ENCODE measurements at regions not wholly inside any gene's neighbourhood (a gene's known extent, or its start where the extent isn't known, plus 50 kb on each side); places are given as distances from the start of the nearest gene placed in this dataset.
"Not testable (repeated sequence)": the region's sequence is repeated elsewhere in the genome, so short reads cannot be mapped to it uniquely, and the experiment has no call there.

- DNase-seq (ENCODE audit: low read depth): no peak
- no peaks in the 10 kb centered on the region for H3K36me3 ChIP-seq (ENCODE audit: control insufficient read depth, insufficient read depth, low read length)
- no peak overlapping the region for H3K4me3 ChIP-seq (ENCODE audit: low read depth, low read length)
- POLR2A ChIA-PET: no interaction called here
- no peak for TF ChIP-seq CTCF (IDR thresholded peaks at IDR 0.05; ENCODE audit: insufficient read depth, low read depth, low read length)
- CTCF ChIA-PET: interaction anchor here (1.1 kb wide), 1 partner anchor 14 kb away, joined by 3 read pairs; no protein-coding TSS in a partner anchor
- H3K27me3 ChIP-seq (ENCODE audit: control insufficient read depth, insufficient read depth, low read length): no peaks in the 10 kb centered on the region
Measured at GRCh38 chr16:51523400-51523799, 372.3 kb upstream of the SALL1 start.

- ChIA-PET POLR2A (no interaction called here), CTCF (no interaction called here)
- H3K4me3 ChIP-seq (ENCODE audit: low read depth, low read length): no peak overlapping the region
- TF ChIP-seq CTCF (IDR thresholded peaks at IDR 0.05; ENCODE audit: insufficient read depth, low read depth, low read length): no peak
- no peaks in the 10 kb centered on the region for H3K27me3 ChIP-seq (ENCODE audit: control insufficient read depth, insufficient read depth, low read length)
- H3K36me3 ChIP-seq (ENCODE audit: control insufficient read depth, insufficient read depth, low read length): no peaks in the 10 kb centered on the region
- DNase-seq (ENCODE audit: low read depth): no peak
Measured at GRCh38 chr16:51522902-51523301, 371.8 kb upstream of the SALL1 start.

GRCh38 chr16:51516960-51517359, 365.9 kb upstream of the SALL1 start:
- H3K4me3 ChIP-seq (ENCODE audit: low read depth, low read length); CTCF ChIA-PET; H3K27me3 ChIP-seq (ENCODE audit: control insufficient read depth, insufficient read depth, low read length); DNase-seq (ENCODE audit: low read depth); H3K36me3 ChIP-seq (ENCODE audit: control insufficient read depth, insufficient read depth, low read length); POLR2A ChIA-PET: not testable (repeated sequence)

GRCh38 chr16:51510416-51510815, 359.3 kb upstream of the SALL1 start:
- Histone ChIP-seq H3K4me3 (ENCODE audit: low read depth, low read length) (no peak overlapping the region), H3K36me3 (ENCODE audit: control insufficient read depth, insufficient read depth, low read length) (no peaks in the 10 kb centered on the region), H3K27me3 (ENCODE audit: control insufficient read depth, insufficient read depth, low read length) (no peaks in the 10 kb centered on the region)
- TF ChIP-seq CTCF (IDR thresholded peaks at IDR 0.05; ENCODE audit: insufficient read depth, low read depth, low read length): no peak
- ChIA-PET CTCF (interaction anchor here (1.0 kb wide), 1 partner anchor 14 kb away, joined by 3 read pairs; no protein-coding TSS in a partner anchor), POLR2A (no interaction called here)
- DNase-seq (ENCODE audit: low read depth): no peak

- DNase-seq (ENCODE audit: low read depth): no peak
- ChIA-PET POLR2A (no interaction called here), CTCF (interaction anchor here (1.0 kb wide), 1 partner anchor 15 kb away, joined by 3 read pairs; no protein-coding TSS in a partner anchor)
- Histone ChIP-seq H3K4me3 (ENCODE audit: low read depth, low read length) (no peak overlapping the region), H3K36me3 (ENCODE audit: control insufficient read depth, insufficient read depth, low read length) (no peaks in the 10 kb centered on the region), H3K27me3 (ENCODE audit: control insufficient read depth, insufficient read depth, low read length) (no peaks in the 10 kb centered on the region)
- no peak for TF ChIP-seq CTCF (IDR thresholded peaks at IDR 0.05; ENCODE audit: insufficient read depth, low read depth, low read length)
Measured at GRCh38 chr16:51509336-51509735, 358.3 kb upstream of the SALL1 start.

- no peak overlapping the region for H3K4me3 ChIP-seq (ENCODE audit: low read depth, low read length)
- ChIA-PET CTCF (interaction anchor here (1.4 kb wide), 1 partner anchor 19 kb away, joined by 3 read pairs; no protein-coding TSS in a partner anchor), POLR2A (no interaction called here)
- no peaks in the 10 kb centered on the region for H3K36me3 ChIP-seq (ENCODE audit: control insufficient read depth, insufficient read depth, low read length)
- no peaks in the 10 kb centered on the region for H3K27me3 ChIP-seq (ENCODE audit: control insufficient read depth, insufficient read depth, low read length)
- no peak for DNase-seq (ENCODE audit: low read depth)
- TF ChIP-seq CTCF (IDR thresholded peaks at IDR 0.05; ENCODE audit: insufficient read depth, low read depth, low read length): no peak
Measured at GRCh38 chr16:51508490-51509212, 357.6 kb upstream of the SALL1 start.

Data from BJ (cell line).